BLaER1 treated with 17β-estradiol and CSF1 and Interleukin-3, amounts not matched to agents 10 nM and 100 nM (cell line): ENCODE measurements at regions not wholly inside any gene's neighbourhood (a gene's known extent, or its start where the extent isn't known, plus 50 kb on each side); places are given as distances from the start of the nearest gene placed in this dataset.
A peak's percentile ranks its signal among the peaks of the same experiment; 100 is the strongest.

Experiments
- H3K27ac ChIP-seq, 11 experiments: shearing (Covaris generic); formaldehyde crosslinking; 2 replicates each; pipeline ENCODE4 v1.8.1; 2022
- H3K27me3 ChIP-seq, 11 experiments: shearing (Covaris generic); formaldehyde crosslinking; 2 replicates each; pipeline ENCODE4 v1.8.1; 2022
- H3K36me3 ChIP-seq, 11 experiments: shearing (Covaris generic); formaldehyde crosslinking; 2 replicates each; pipeline ENCODE4 v1.8.1; 2022
- H3K4me1 ChIP-seq, 10 experiments: shearing (Covaris generic); formaldehyde crosslinking; 2 replicates each; pipeline ENCODE4 v1.8.1; 2022
- H3K4me2 ChIP-seq, 11 experiments: shearing (Covaris generic); formaldehyde crosslinking; 2 replicates each; pipeline ENCODE4 v1.8.1; 2022
- H3K4me3 ChIP-seq, 10 experiments: shearing (Covaris generic); formaldehyde crosslinking; 2 replicates each; pipeline ENCODE4 v1.8.1; 2022
- H3K9ac ChIP-seq, 11 experiments: shearing (Covaris generic); formaldehyde crosslinking; 2 replicates each; pipeline ENCODE4 v1.8.1; 2022
- H3K9me3 ChIP-seq, 11 experiments: shearing (Covaris generic); formaldehyde crosslinking; replicated peaks in 1 of 11; 2 replicates each; pipeline ENCODE4 v1.8.1; 2022
- H4K20me1 ChIP-seq, 11 experiments: shearing (Covaris generic); formaldehyde crosslinking; 2 replicates each; pipeline ENCODE4 v1.8.1; 2022
- Cebpa-rat ChIP-seq, 11 experiments: shearing (Covaris generic); IDR thresholded peaks; 2 replicates each; pipeline ENCODE4 v1.8.1; 2022

- Histone ChIP-seq H3K27ac (no peak overlapping the region), H4K20me1 (no peaks in the 10 kb centered on the region), H3K4me2 (peak overlapping the region in 3 of 11 experiments; percentile 7 to 19 (median 17); a peak in 4 of 22 replicates), H3K36me3 (no peaks in the 10 kb centered on the region), H3K27me3 (no peaks in the 10 kb centered on the region), H3K9me3 (peaks cover 0 to 4% (median 0%) of the 10 kb centered on the region in 11 experiments; a peak in 1 of 22 replicates), H3K9ac (no peak overlapping the region), H3K4me3 (no peak overlapping the region), H3K4me1 (peaks cover 0 to 25% (median 5%) of the 10 kb centered on the region in 10 experiments; a peak in 9 of 20 replicates)
- no peak for TF ChIP-seq Cebpa-rat (IDR thresholded peaks at IDR 0.05)
These were observed 189.7 kb upstream of the ZFHX3 start for GRCh38 chr16:73237601-73238000.

GRCh38 chr16:73234496-73234895, 186.6 kb upstream of the ZFHX3 start:
- Histone ChIP-seq H3K9ac (no peak overlapping the region), H4K20me1 (no peaks in the 10 kb centered on the region), H3K27ac (no peak overlapping the region), H3K4me1 (peaks cover 0 to 25% (median 5%) of the 10 kb centered on the region in 10 experiments; a peak in 9 of 20 replicates), H3K9me3 (no peaks in the 10 kb centered on the region), H3K27me3 (no peaks in the 10 kb centered on the region), H3K4me2 (no peak overlapping the region), H3K4me3 (no peak overlapping the region), H3K36me3 (no peaks in the 10 kb centered on the region)
- no peak for TF ChIP-seq Cebpa-rat (IDR thresholded peaks at IDR 0.05)

- H4K20me1 ChIP-seq = no peaks in the 10 kb centered on the region
- no peak overlapping the region for H3K9ac ChIP-seq
- H3K9me3 ChIP-seq = no peaks in the 10 kb centered on the region
- H3K27ac ChIP-seq = no peak overlapping the region
- no peak for TF ChIP-seq Cebpa-rat (IDR thresholded peaks at IDR 0.05)
- H3K4me2 ChIP-seq = peak overlapping the region in 2 of 11 experiments; percentile 18 to 20; a peak in 4 of 22 replicates
- H3K4me1 ChIP-seq = peaks cover 0 to 25% (median 5%) of the 10 kb centered on the region in 10 experiments; a peak in 9 of 20 replicates
- no peaks in the 10 kb centered on the region for H3K36me3 ChIP-seq
- H3K4me3 ChIP-seq = no peak overlapping the region
- H3K27me3 ChIP-seq = no peaks in the 10 kb centered on the region
These were observed 186.0 kb upstream of the ZFHX3 start for GRCh38 chr16:73233846-73234424.

GRCh38 chr16:73233329-73233765, 185.4 kb upstream of the ZFHX3 start:
- H3K36me3 ChIP-seq = no peaks in the 10 kb centered on the region
- no peak overlapping the region for H3K4me3 ChIP-seq
- no peak for TF ChIP-seq Cebpa-rat (IDR thresholded peaks at IDR 0.05)
- peak overlapping the region in 2 of 11 experiments; percentile 18 to 20; a peak in 2 of 22 replicates for H3K4me2 ChIP-seq
- no peaks in the 10 kb centered on the region for H3K9me3 ChIP-seq
- H3K27ac ChIP-seq = no peak overlapping the region
- H4K20me1 ChIP-seq = no peaks in the 10 kb centered on the region
- no peaks in the 10 kb centered on the region for H3K27me3 ChIP-seq
- no peak overlapping the region for H3K9ac ChIP-seq
- H3K4me1 ChIP-seq = peaks cover 0 to 25% (median 5%) of the 10 kb centered on the region in 10 experiments; a peak in 9 of 20 replicates

GRCh38 chr16:73232555-73233328, 184.8 kb upstream of the ZFHX3 start:
- H3K4me1 ChIP-seq = peaks cover 0 to 20% (median 5%) of the 10 kb centered on the region in 10 experiments; a peak in 9 of 20 replicates
- no peak for TF ChIP-seq Cebpa-rat (IDR thresholded peaks at IDR 0.05)
- H4K20me1 ChIP-seq = no peaks in the 10 kb centered on the region
- no peaks in the 10 kb centered on the region for H3K9me3 ChIP-seq
- H3K36me3 ChIP-seq = no peaks in the 10 kb centered on the region
- H3K4me2 ChIP-seq = no peak overlapping the region
- no peak overlapping the region for H3K27ac ChIP-seq
- no peak overlapping the region for H3K9ac ChIP-seq
- no peak overlapping the region for H3K4me3 ChIP-seq
- no peaks in the 10 kb centered on the region for H3K27me3 ChIP-seq

GRCh38 chr16:73231944-73232554, 184.1 kb upstream of the ZFHX3 start:
- Histone ChIP-seq H3K9me3 (no peaks in the 10 kb centered on the region), H4K20me1 (no peaks in the 10 kb centered on the region), H3K36me3 (no peaks in the 10 kb centered on the region), H3K9ac (no peak overlapping the region), H3K4me2 (no peak overlapping the region), H3K4me3 (no peak overlapping the region), H3K27me3 (no peaks in the 10 kb centered on the region), H3K4me1 (peaks cover 0 to 13% (median 3%) of the 10 kb centered on the region in 10 experiments; a peak in 8 of 20 replicates), H3K27ac (no peak overlapping the region)
- no peak for TF ChIP-seq Cebpa-rat (IDR thresholded peaks at IDR 0.05)

- no peaks in the 10 kb centered on the region for H4K20me1 ChIP-seq
- H3K4me1 ChIP-seq = peaks cover 0 to 11% (median 3%) of the 10 kb centered on the region in 10 experiments; a peak in 7 of 20 replicates
- no peak for TF ChIP-seq Cebpa-rat (IDR thresholded peaks at IDR 0.05)
- H3K9ac ChIP-seq = no peak overlapping the region
- no peak overlapping the region for H3K4me2 ChIP-seq
- H3K4me3 ChIP-seq = no peak overlapping the region
- H3K27me3 ChIP-seq = no peaks in the 10 kb centered on the region
- no peaks in the 10 kb centered on the region for H3K9me3 ChIP-seq
- H3K36me3 ChIP-seq = no peaks in the 10 kb centered on the region
- H3K27ac ChIP-seq = no peak overlapping the region
These were observed 183.5 kb upstream of the ZFHX3 start for GRCh38 chr16:73231379-73231778.

GRCh38 chr16:73230651-73231050, 182.7 kb upstream of the ZFHX3 start:
- H3K9ac ChIP-seq = no peak overlapping the region
- no peak for TF ChIP-seq Cebpa-rat (IDR thresholded peaks at IDR 0.05)
- H3K4me3 ChIP-seq = no peak overlapping the region
- H3K4me1 ChIP-seq = peaks cover 0 to 11% (median 3%) of the 10 kb centered on the region in 10 experiments; a peak in 7 of 20 replicates
- no peaks in the 10 kb centered on the region for H3K36me3 ChIP-seq
- no peaks in the 10 kb centered on the region for H3K27me3 ChIP-seq
- H4K20me1 ChIP-seq = no peaks in the 10 kb centered on the region
- H3K9me3 ChIP-seq = no peaks in the 10 kb centered on the region
- no peak overlapping the region for H3K27ac ChIP-seq
- H3K4me2 ChIP-seq = no peak overlapping the region

- Histone ChIP-seq H3K9ac (no peak overlapping the region), H3K4me3 (no peak overlapping the region), H3K4me2 (peak overlapping the region in 2 of 11 experiments; percentile 4 to 9; a peak in 3 of 22 replicates), H3K36me3 (no peaks in the 10 kb centered on the region), H3K4me1 (peaks cover 0 to 5% (median under 1%) of the 10 kb centered on the region in 10 experiments; a peak in 6 of 20 replicates), H4K20me1 (no peaks in the 10 kb centered on the region), H3K9me3 (no peaks in the 10 kb centered on the region), H3K27me3 (no peaks in the 10 kb centered on the region), H3K27ac (no peak overlapping the region)
- no peak for TF ChIP-seq Cebpa-rat (IDR thresholded peaks at IDR 0.05)
These were observed 180.7 kb upstream of the ZFHX3 start for GRCh38 chr16:73228649-73229048.
